ENCODE measurements at regions not wholly inside any gene's neighbourhood (a gene's known extent, or its start where the extent isn't known, plus 50 kb on each side); places are given as distances from the start of the nearest gene placed in this dataset.
"Not testable (repeated sequence)": the region's sequence is repeated elsewhere in the genome, so short reads cannot be mapped to it uniquely, and the experiment has no call there.

- DNase-seq (ENCODE audit: low spot score) = no peak
Observed at GRCh38 chr2:8549942-8550341, 131.9 kb upstream of the ID2 start.

GRCh38 chr2:8550481-8550880 is 131.4 kb upstream of the ID2 start:
- no peak for DNase-seq (ENCODE audit: low spot score)

GRCh38 chr2:8550937-8551621 is 130.8 kb upstream of the ID2 start:
- DNase-seq (ENCODE audit: low spot score) = no peak

- DNase-seq (ENCODE audit: low spot score) = no peak
Observed at GRCh38 chr2:8551622-8552074, 130.2 kb upstream of the ID2 start.

GRCh38 chr2:8552293-8552801 is 129.5 kb upstream of the ID2 start:
- DNase-seq (ENCODE audit: low spot score) = peak; percentile 81

GRCh38 chr2:8553643-8554042 is 128.2 kb upstream of the ID2 start:
- DNase-seq (ENCODE audit: low spot score) = no peak

GRCh38 chr2:8554296-8554806 is 127.5 kb upstream of the ID2 start:
- no peak for DNase-seq (ENCODE audit: low spot score)

- DNase-seq (ENCODE audit: low spot score) = no peak
Observed at GRCh38 chr2:8555543-8555942, 126.3 kb upstream of the ID2 start.

- DNase-seq (ENCODE audit: low spot score) = no peak
Observed at GRCh38 chr2:8558096-8558495, 123.8 kb upstream of the ID2 start.

- no peak for DNase-seq (ENCODE audit: low spot score)
Observed at GRCh38 chr2:8558956-8559355, 122.9 kb upstream of the ID2 start.

GRCh38 chr2:8559805-8560204 is 122.1 kb upstream of the ID2 start:
- DNase-seq (ENCODE audit: low spot score) = no peak

GRCh38 chr2:8561692-8562091 is 120.2 kb upstream of the ID2 start:
- DNase-seq (ENCODE audit: low spot score) = not testable (repeated sequence)

GRCh38 chr2:8563814-8564474 is 117.9 kb upstream of the ID2 start:
- DNase-seq (ENCODE audit: low spot score) = no peak

- no peak for DNase-seq (ENCODE audit: low spot score)
Observed at GRCh38 chr2:8564475-8564874, 117.4 kb upstream of the ID2 start.

GRCh38 chr2:8565399-8566154 is 116.3 kb upstream of the ID2 start:
- no peak for DNase-seq (ENCODE audit: low spot score)

GRCh38 chr2:8566155-8566670 is 115.6 kb upstream of the ID2 start:
- no peak for DNase-seq (ENCODE audit: low spot score)

- no peak for DNase-seq (ENCODE audit: low spot score)
Observed at GRCh38 chr2:8566774-8567468, 114.9 kb upstream of the ID2 start.

- no peak for DNase-seq (ENCODE audit: low spot score)
Observed at GRCh38 chr2:8567469-8568260, 114.2 kb upstream of the ID2 start.

- no peak for DNase-seq (ENCODE audit: low spot score)
Observed at GRCh38 chr2:8568543-8569302, 113.1 kb upstream of the ID2 start.

- no peak for DNase-seq (ENCODE audit: low spot score)
Observed at GRCh38 chr2:8569332-8569930, 112.4 kb upstream of the ID2 start.
